ENCODE measurements at regions not wholly inside any gene's neighbourhood (a gene's known extent, or its start where the extent isn't known, plus 50 kb on each side); places are given as distances from the start of the nearest gene placed in this dataset.

GRCh38 chr18:55124078-55124763 is 165.0 kb upstream of the CCDC68 start:
- H3K36me3 ChIP-seq (ENCODE audit: control insufficient read depth in 3 of 3, insufficient read depth in 3 of 3, low read length in 3 of 3), result no peaks in the 10 kb centered on the region
- H3K4me3 ChIP-seq (ENCODE audit: low read length in 3 of 3), result no peak overlapping the region
- no peaks in the 10 kb centered on the region for H3K4me1 ChIP-seq (ENCODE audit: control insufficient read depth in 3 of 3, insufficient read depth in 3 of 3, low read length in 3 of 3)
- H3K27ac ChIP-seq (ENCODE audit: low read depth, low read length), result no peak overlapping the region
- H3K9me3 ChIP-seq (ENCODE audit: control insufficient read depth in 3 of 3, low read length in 3 of 3), result no peaks in the 10 kb centered on the region
- H3K9ac ChIP-seq (ENCODE audit: low read depth in 1 of 3, low read length in 3 of 3), result no peak overlapping the region
- H3K27me3 ChIP-seq (ENCODE audit: control insufficient read depth in 3 of 3, insufficient read depth in 3 of 3, low read length in 3 of 3), result no peaks in the 10 kb centered on the region

DNA sequence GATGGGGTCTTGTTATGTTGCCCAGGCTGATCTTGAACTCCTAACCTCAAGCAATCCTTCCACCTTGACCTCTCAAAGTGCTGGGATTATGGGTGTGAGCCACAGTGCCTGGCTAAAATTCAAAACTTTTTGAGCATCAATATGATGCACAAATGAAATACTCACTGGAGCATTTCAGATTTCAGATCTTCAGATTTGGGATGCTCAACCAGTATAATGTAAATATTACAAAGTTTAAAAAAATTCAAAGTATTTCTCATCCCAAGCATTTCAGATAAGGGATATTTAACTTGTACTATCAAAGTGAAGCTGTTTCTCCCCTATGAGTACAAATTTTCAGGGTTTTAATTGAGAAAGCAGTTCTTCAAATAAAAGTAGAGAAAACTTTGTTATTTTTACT is 164.1 kb upstream of the CCDC68 start:
- Histone ChIP-seq H3K27me3 (ENCODE audit: control insufficient read depth in 3 of 3, insufficient read depth in 3 of 3, low read length in 3 of 3) (no peaks in the 10 kb centered on the region), H3K36me3 (ENCODE audit: control insufficient read depth in 3 of 3, insufficient read depth in 3 of 3, low read length in 3 of 3) (no peaks in the 10 kb centered on the region), H3K9ac (ENCODE audit: low read depth in 1 of 3, low read length in 3 of 3) (no peak overlapping the region), H3K4me1 (ENCODE audit: control insufficient read depth in 3 of 3, insufficient read depth in 3 of 3, low read length in 3 of 3) (no peaks in the 10 kb centered on the region), H3K27ac (ENCODE audit: low read depth, low read length) (no peak overlapping the region), H3K9me3 (ENCODE audit: control insufficient read depth in 3 of 3, low read length in 3 of 3) (no peaks in the 10 kb centered on the region), H3K4me3 (ENCODE audit: low read length in 3 of 3) (no peak overlapping the region)

DNA sequence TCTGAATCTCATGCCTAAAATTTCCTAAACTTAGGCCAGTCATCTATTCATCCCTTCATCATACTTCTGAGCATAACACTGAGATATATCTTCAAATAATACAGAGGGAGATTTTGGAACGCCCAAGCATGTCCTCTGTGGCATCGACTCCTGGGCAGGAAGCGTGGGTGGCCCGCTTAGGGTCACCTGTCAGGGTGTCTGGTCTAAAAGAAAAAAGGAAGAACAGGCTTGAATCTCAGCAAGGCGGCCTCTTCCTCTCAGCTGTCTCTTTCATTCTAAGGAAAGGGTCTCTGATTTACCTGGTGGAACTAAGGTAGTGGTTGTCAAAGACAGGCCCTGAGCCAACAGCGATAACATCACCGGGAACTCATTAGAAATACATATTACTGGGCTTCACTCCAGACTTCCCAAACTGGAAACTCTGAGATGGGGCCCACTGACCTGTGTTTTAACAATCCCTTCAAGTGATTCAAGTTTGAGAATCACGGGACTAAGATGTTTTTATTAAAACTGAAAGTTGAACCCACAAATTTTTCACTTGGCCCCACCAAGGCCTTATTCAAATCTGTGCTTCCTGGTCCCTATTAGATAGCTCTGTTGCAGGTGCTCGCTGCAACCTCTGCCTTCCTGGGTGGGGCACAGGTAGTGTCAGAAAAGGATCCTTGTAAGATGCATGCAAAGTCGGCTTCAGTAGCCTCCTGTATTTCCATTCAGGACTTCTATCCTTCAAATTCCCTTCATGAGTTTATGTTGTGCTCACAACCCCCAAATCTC is 162.3 kb upstream of the CCDC68 start:
- no peaks in the 10 kb centered on the region for H3K36me3 ChIP-seq (ENCODE audit: control insufficient read depth in 3 of 3, insufficient read depth in 3 of 3, low read length in 3 of 3)
- H3K4me1 ChIP-seq (ENCODE audit: control insufficient read depth in 3 of 3, insufficient read depth in 3 of 3, low read length in 3 of 3), result no peaks in the 10 kb centered on the region
- no peaks in the 10 kb centered on the region for H3K9me3 ChIP-seq (ENCODE audit: control insufficient read depth in 3 of 3, low read length in 3 of 3)
- H3K4me3 ChIP-seq (ENCODE audit: low read length in 3 of 3), result no peak overlapping the region
- H3K27me3 ChIP-seq (ENCODE audit: control insufficient read depth in 3 of 3, insufficient read depth in 3 of 3, low read length in 3 of 3), result no peaks in the 10 kb centered on the region
- H3K9ac ChIP-seq (ENCODE audit: low read depth in 1 of 3, low read length in 3 of 3), result no peak overlapping the region
- H3K27ac ChIP-seq (ENCODE audit: low read depth, low read length), result no peak overlapping the region

- Histone ChIP-seq H3K9me3 (ENCODE audit: control insufficient read depth in 3 of 3, low read length in 3 of 3) (no peaks in the 10 kb centered on the region), H3K27ac (ENCODE audit: low read depth, low read length) (no peak overlapping the region), H3K4me1 (ENCODE audit: control insufficient read depth in 3 of 3, insufficient read depth in 3 of 3, low read length in 3 of 3) (no peaks in the 10 kb centered on the region), H3K36me3 (ENCODE audit: control insufficient read depth in 3 of 3, insufficient read depth in 3 of 3, low read length in 3 of 3) (no peaks in the 10 kb centered on the region), H3K27me3 (ENCODE audit: control insufficient read depth in 3 of 3, insufficient read depth in 3 of 3, low read length in 3 of 3) (no peaks in the 10 kb centered on the region), H3K4me3 (ENCODE audit: low read length in 3 of 3) (no peak overlapping the region), H3K9ac (ENCODE audit: low read depth in 1 of 3, low read length in 3 of 3) (no peak overlapping the region)
Observed at GRCh38 chr18:55120896-55121295, 161.6 kb upstream of the CCDC68 start.

DNA sequence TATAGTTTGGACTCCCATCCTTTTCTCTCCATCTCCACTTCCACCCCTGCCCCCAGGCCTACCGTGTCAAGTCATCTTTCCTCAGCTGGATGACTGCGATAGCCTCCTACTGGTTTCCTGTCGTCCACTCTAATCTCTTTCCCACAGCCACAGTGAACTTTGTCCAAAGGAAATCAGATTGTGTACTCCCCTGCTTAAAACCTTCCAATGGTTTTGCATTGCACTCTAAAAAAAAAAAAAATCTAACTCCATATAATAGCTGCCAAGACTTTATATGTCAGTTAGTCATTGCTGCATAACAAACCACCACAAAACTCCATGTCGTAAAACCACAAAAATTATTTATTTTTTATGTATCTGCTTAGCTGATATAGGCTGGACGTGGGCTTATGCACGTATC is 160.2 kb upstream of the CCDC68 start:
- Histone ChIP-seq H3K27me3 (ENCODE audit: control insufficient read depth in 3 of 3, insufficient read depth in 3 of 3, low read length in 3 of 3) (no peaks in the 10 kb centered on the region), H3K4me1 (ENCODE audit: control insufficient read depth in 3 of 3, insufficient read depth in 3 of 3, low read length in 3 of 3) (no peaks in the 10 kb centered on the region), H3K9me3 (ENCODE audit: control insufficient read depth in 3 of 3, low read length in 3 of 3) (no peaks in the 10 kb centered on the region), H3K4me3 (ENCODE audit: low read length in 3 of 3) (no peak overlapping the region), H3K36me3 (ENCODE audit: control insufficient read depth in 3 of 3, insufficient read depth in 3 of 3, low read length in 3 of 3) (no peaks in the 10 kb centered on the region), H3K9ac (ENCODE audit: low read depth in 1 of 3, low read length in 3 of 3) (no peak overlapping the region), H3K27ac (ENCODE audit: low read depth, low read length) (no peak overlapping the region)

DNA sequence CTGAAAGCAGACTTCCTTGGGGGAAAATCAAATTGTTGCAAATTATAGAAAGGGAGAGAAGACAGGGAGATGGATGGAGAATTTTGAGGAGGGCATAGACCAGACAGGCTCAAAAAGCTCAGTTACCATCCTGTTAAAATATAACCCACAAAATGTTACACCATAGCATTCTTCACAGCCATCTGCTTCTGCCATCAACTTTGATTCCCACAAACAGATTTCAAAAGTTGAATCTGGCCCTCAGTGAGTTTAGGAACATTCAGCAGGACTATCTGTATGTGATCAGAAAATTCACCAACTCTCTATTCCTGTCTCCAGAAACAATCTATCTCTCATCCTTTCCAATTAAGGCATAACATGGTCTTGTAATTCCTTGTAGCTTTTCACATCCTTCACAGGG is 159.8 kb upstream of the CCDC68 start:
- Histone ChIP-seq H3K4me1 (ENCODE audit: control insufficient read depth in 3 of 3, insufficient read depth in 3 of 3, low read length in 3 of 3) (no peaks in the 10 kb centered on the region), H3K4me3 (ENCODE audit: low read length in 3 of 3) (no peak overlapping the region), H3K36me3 (ENCODE audit: control insufficient read depth in 3 of 3, insufficient read depth in 3 of 3, low read length in 3 of 3) (no peaks in the 10 kb centered on the region), H3K27me3 (ENCODE audit: control insufficient read depth in 3 of 3, insufficient read depth in 3 of 3, low read length in 3 of 3) (no peaks in the 10 kb centered on the region), H3K9ac (ENCODE audit: low read depth in 1 of 3, low read length in 3 of 3) (no peak overlapping the region), H3K9me3 (ENCODE audit: control insufficient read depth in 3 of 3, low read length in 3 of 3) (no peaks in the 10 kb centered on the region), H3K27ac (ENCODE audit: low read depth, low read length) (no peak overlapping the region)

GRCh38 chr18:55116863-55117262 is 157.6 kb upstream of the CCDC68 start:
- Histone ChIP-seq H3K4me1 (ENCODE audit: control insufficient read depth in 3 of 3, insufficient read depth in 3 of 3, low read length in 3 of 3) (no peaks in the 10 kb centered on the region), H3K36me3 (ENCODE audit: control insufficient read depth in 3 of 3, insufficient read depth in 3 of 3, low read length in 3 of 3) (no peaks in the 10 kb centered on the region), H3K9ac (ENCODE audit: low read depth in 1 of 3, low read length in 3 of 3) (no peak overlapping the region), H3K27ac (ENCODE audit: low read depth, low read length) (no peak overlapping the region), H3K4me3 (ENCODE audit: low read length in 3 of 3) (no peak overlapping the region), H3K27me3 (ENCODE audit: control insufficient read depth in 3 of 3, insufficient read depth in 3 of 3, low read length in 3 of 3) (no peaks in the 10 kb centered on the region), H3K9me3 (ENCODE audit: control insufficient read depth in 3 of 3, low read length in 3 of 3) (no peaks in the 10 kb centered on the region)

GRCh38 chr18:55115606-55116005 is 156.3 kb upstream of the CCDC68 start:
- Histone ChIP-seq H3K36me3 (ENCODE audit: control insufficient read depth in 3 of 3, insufficient read depth in 3 of 3, low read length in 3 of 3) (no peaks in the 10 kb centered on the region), H3K4me1 (ENCODE audit: control insufficient read depth in 3 of 3, insufficient read depth in 3 of 3, low read length in 3 of 3) (peaks cover 0 to 4% (median 2%) of the 10 kb centered on the region in 3 donors), H3K27ac (ENCODE audit: low read depth, low read length) (no peak overlapping the region), H3K9ac (ENCODE audit: low read depth in 1 of 3, low read length in 3 of 3) (no peak overlapping the region), H3K4me3 (ENCODE audit: low read length in 3 of 3) (no peak overlapping the region), H3K27me3 (ENCODE audit: control insufficient read depth in 3 of 3, insufficient read depth in 3 of 3, low read length in 3 of 3) (no peaks in the 10 kb centered on the region), H3K9me3 (ENCODE audit: control insufficient read depth in 3 of 3, low read length in 3 of 3) (no peaks in the 10 kb centered on the region)

GRCh38 chr18:55114876-55115275 is 155.6 kb upstream of the CCDC68 start:
- H3K4me3 ChIP-seq (ENCODE audit: low read length in 3 of 3), result no peak overlapping the region
- no peaks in the 10 kb centered on the region for H3K9me3 ChIP-seq (ENCODE audit: control insufficient read depth in 3 of 3, low read length in 3 of 3)
- H3K27me3 ChIP-seq (ENCODE audit: control insufficient read depth in 3 of 3, insufficient read depth in 3 of 3, low read length in 3 of 3), result no peaks in the 10 kb centered on the region
- peaks cover 0 to 4% (median 2%) of the 10 kb centered on the region in 3 donors for H3K4me1 ChIP-seq (ENCODE audit: control insufficient read depth in 3 of 3, insufficient read depth in 3 of 3, low read length in 3 of 3)
- H3K36me3 ChIP-seq (ENCODE audit: control insufficient read depth in 3 of 3, insufficient read depth in 3 of 3, low read length in 3 of 3), result no peaks in the 10 kb centered on the region
- no peak overlapping the region for H3K27ac ChIP-seq (ENCODE audit: low read depth, low read length)
- no peak overlapping the region for H3K9ac ChIP-seq (ENCODE audit: low read depth in 1 of 3, low read length in 3 of 3)

DNA sequence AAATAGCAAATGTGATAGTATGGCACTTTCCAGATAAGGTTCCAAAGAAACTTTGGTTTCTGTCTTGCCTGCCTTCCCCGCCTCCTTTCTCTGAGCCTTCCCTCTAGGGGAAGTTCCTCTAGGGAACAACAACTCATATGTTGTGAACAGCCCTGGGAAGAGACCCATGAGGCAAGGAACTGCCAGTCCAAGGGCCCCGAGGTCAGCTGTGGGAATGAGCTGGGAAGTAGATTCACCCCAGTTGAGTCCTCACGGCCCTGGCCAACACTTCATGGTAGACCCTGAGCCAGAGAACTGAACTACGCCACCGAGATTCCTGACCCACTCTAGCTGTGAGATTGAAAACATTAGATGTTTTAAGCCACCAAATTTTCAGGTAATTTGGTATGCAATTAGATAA is 154.5 kb upstream of the CCDC68 start:
- no peaks in the 10 kb centered on the region for H3K36me3 ChIP-seq (ENCODE audit: control insufficient read depth in 3 of 3, insufficient read depth in 3 of 3, low read length in 3 of 3)
- no peak overlapping the region for H3K27ac ChIP-seq (ENCODE audit: low read depth, low read length)
- no peak overlapping the region for H3K9ac ChIP-seq (ENCODE audit: low read depth in 1 of 3, low read length in 3 of 3)

More for the DNA sequence above, 154.5 kb upstream of the CCDC68 start:
- no peak overlapping the region for H3K4me3 ChIP-seq (ENCODE audit: low read length in 3 of 3)
- H3K4me1 ChIP-seq (ENCODE audit: control insufficient read depth in 3 of 3, insufficient read depth in 3 of 3, low read length in 3 of 3), result peaks cover 0 to 8% (median 2%) of the 10 kb centered on the region in 3 donors
- no peaks in the 10 kb centered on the region for H3K9me3 ChIP-seq (ENCODE audit: control insufficient read depth in 3 of 3, low read length in 3 of 3)
- no peaks in the 10 kb centered on the region for H3K27me3 ChIP-seq (ENCODE audit: control insufficient read depth in 3 of 3, insufficient read depth in 3 of 3, low read length in 3 of 3)
